GM23338 (cell line): ENCODE measurements at regions not wholly inside any gene's neighbourhood (a gene's known extent, or its start where the extent isn't known, plus 50 kb on each side); places are given as distances from the start of the nearest gene placed in this dataset.

Experiments used
- ATAC-seq: fragments of 200-7000 bp; cut with Tn5 transposase; 3 replicates; pipeline ENCODE4 v1.9.1; 2020
- DNase-seq: peaks from one replicate; pipeline ENCODE4 v3.0.0-alpha.2; 2015; ENCODE audit warnings: low spot score
- H2AFZ ChIP-seq: fragments of 200-600 bp; sonication (generic); 2 replicates; pipeline ENCODE4 v1.8.0; 2016; ENCODE audit warnings: antibody characterized with exemption, mild to moderate bottlenecking, moderate library complexity
- H3F3A ChIP-seq: fragments of 200-600 bp; sonication (generic); replicated peaks from 2 replicates; pipeline ENCODE4 v1.8.0; 2017; ENCODE audit warnings: antibody characterized with exemption, mixed run types, low read depth
- H3K27ac ChIP-seq: fragments of 200-600 bp; sonication (generic); 2 replicates; pipeline ENCODE4 v1.6.1; 2016; ENCODE audit warnings: low read depth
- H3K27me3 ChIP-seq: fragments of 200-600 bp; sonication (generic); 2 replicates; pipeline ENCODE4 v1.8.0; 2016; ENCODE audit warnings: mild to moderate bottlenecking, mixed run types, moderate library complexity; ENCODE audit not compliant: insufficient read depth
- H3K36me3 ChIP-seq: fragments of 200-600 bp; sonication (generic); 2 replicates; pipeline ENCODE4 v1.8.0; 2016; ENCODE audit warnings: mild to moderate bottlenecking; ENCODE audit not compliant: insufficient read depth
- H3K4me1 ChIP-seq: fragments of 200-600 bp; sonication (generic); 2 replicates; pipeline ENCODE4 v1.8.0; 2016; ENCODE audit warnings: mild to moderate bottlenecking, moderate library complexity; ENCODE audit not compliant: insufficient read depth
- H3K4me2 ChIP-seq: fragments of 200-600 bp; sonication (generic); 2 replicates; pipeline ENCODE4 v1.7.1; 2017; ENCODE audit warnings: mixed run types
- H3K4me3 ChIP-seq: fragments of 200-600 bp; sonication (generic); 2 replicates; pipeline ENCODE4 v1.6.1; 2016; ENCODE audit warnings: mixed run types
- H3K79me2 ChIP-seq: fragments of 200-600 bp; sonication (generic); replicated peaks from 2 replicates; pipeline ENCODE4 v1.8.0; 2017; ENCODE audit warnings: mild to moderate bottlenecking; ENCODE audit not compliant: insufficient read depth
- H3K9me2 ChIP-seq: fragments of 200-600 bp; sonication (generic); 2 replicates; pipeline ENCODE4 v1.8.0; 2017; ENCODE audit not compliant: insufficient read depth
- H4K20me1 ChIP-seq: fragments of 200-600 bp; sonication (generic); replicated peaks from 2 replicates; pipeline ENCODE4 v1.8.0; 2017; ENCODE audit warnings: mild to moderate bottlenecking; ENCODE audit not compliant: insufficient read depth
- H3K27ac Mint-ChIP-seq: 2 replicates; pipeline ENCODE4 v1.8.0; 2020; ENCODE audit warnings: inconsistent platforms, mild to moderate bottlenecking, moderate library complexity, mixed read lengths
- H3K27me3 Mint-ChIP-seq: 3 replicates; pipeline ENCODE4 v1.8.0; 2022; ENCODE audit warnings: low read depth, mild to moderate bottlenecking, moderate library complexity, mixed read lengths, inconsistent platforms; ENCODE audit not compliant: insufficient read depth, poor library complexity
- H3K36me3 Mint-ChIP-seq: 3 replicates; pipeline ENCODE4 v1.8.0; 2021; ENCODE audit warnings: low read depth, mild to moderate bottlenecking, inconsistent platforms, moderate library complexity, mixed read lengths
- H3K4me1 Mint-ChIP-seq: 3 replicates; pipeline ENCODE4 v1.8.0; 2020; ENCODE audit warnings: mild to moderate bottlenecking, inconsistent platforms, mixed read lengths
- H3K4me3 Mint-ChIP-seq: 3 replicates; pipeline ENCODE4 v1.8.0; 2021; ENCODE audit warnings: moderate library complexity, mild to moderate bottlenecking, inconsistent platforms, mixed read lengths
- H3K9me3 Mint-ChIP-seq: 3 replicates; pipeline ENCODE4 v1.8.0; 2020; ENCODE audit warnings: moderate library complexity, mild to moderate bottlenecking, inconsistent platforms, mixed read lengths
- CREB1 ChIP-seq: fragments of 250-450 bp; sonication (Bioruptor Pico); IDR thresholded peaks from 2 replicates; pipeline ENCODE4 v1.5.0; 2020; ENCODE audit warnings: low read depth, mild to moderate bottlenecking, moderate library complexity
- EZH2 ChIP-seq: fragments of 200-600 bp; sonication (generic); IDR thresholded peaks from one replicate; pipeline ENCODE4 v1.8.0; 2017; ENCODE audit warnings: antibody characterized with exemption, mild to moderate bottlenecking, low read depth; ENCODE audit not compliant: unreplicated experiment
- EZH2phosphoT487 ChIP-seq: fragments of 200-600 bp; sonication (generic); IDR thresholded peaks from one replicate; pipeline ENCODE4 v1.8.1; 2018; ENCODE audit warnings: antibody characterized with exemption; ENCODE audit not compliant: unreplicated experiment
- JUNB ChIP-seq: IDR thresholded peaks from one replicate; pipeline ENCODE4 v1.6.1; 2016; ENCODE audit warnings: antibody characterized with exemption; ENCODE audit not compliant: unreplicated experiment
- NANOG ChIP-seq: IDR thresholded peaks from 2 replicates; pipeline ENCODE4 v1.6.1; 2016; ENCODE audit warnings: antibody characterized with exemption, borderline replicate concordance
- POLR2AphosphoS5 ChIP-seq: IDR thresholded peaks from 2 replicates; pipeline ENCODE4 v1.6.1; 2016; ENCODE audit warnings: antibody characterized with exemption, low read depth
- STAT1 ChIP-seq: IDR thresholded peaks from one replicate; pipeline ENCODE4 v1.6.1; 2016; ENCODE audit warnings: antibody characterized with exemption; ENCODE audit not compliant: unreplicated experiment
- ZNF114 ChIP-seq: fragments of 250-450 bp; sonication (Bioruptor Pico); IDR thresholded peaks from 2 replicates; pipeline ENCODE4 v1.5.0; 2020; ENCODE audit warnings: mild to moderate bottlenecking, moderate library complexity
- ZNF331 ChIP-seq: fragments of 250-450 bp; sonication (Bioruptor Pico); IDR thresholded peaks from 2 replicates; pipeline ENCODE4 v1.5.0; 2020; ENCODE audit warnings: low read depth, mild to moderate bottlenecking, moderate library complexity
- TF ChIP-seq, protein P1 (sequence below), 2 experiments: fragments of 200-600 bp in 1 of 2; sonication (generic) in 1 of 2; conservative IDR thresholded peaks; 2 replicates each; pipeline versions ENCODE4 v1.5.1 to v1.6.1; 2016 to 2017; ENCODE audit warnings: antibody characterized with exemption in 2 of 2, low read depth in 2 of 2, mild to moderate bottlenecking in 2 of 2, moderate library complexity in 1 of 2
- TF ChIP-seq, protein P2 (sequence below): fragments of 250-450 bp; sonication (Bioruptor Pico); IDR thresholded peaks from 2 replicates; pipeline ENCODE4 v1.5.0; 2020; ENCODE audit warnings: mild to moderate bottlenecking, moderate library complexity
- TF ChIP-seq, protein P3 (sequence below): IDR thresholded peaks from 2 replicates; pipeline ENCODE4 v1.6.1; 2016; ENCODE audit warnings: antibody characterized with exemption
- TF ChIP-seq, protein P4 (sequence below): IDR thresholded peaks from one replicate; pipeline ENCODE4 v1.6.1; 2018; ENCODE audit warnings: antibody characterized with exemption; ENCODE audit not compliant: unreplicated experiment

DNA sequence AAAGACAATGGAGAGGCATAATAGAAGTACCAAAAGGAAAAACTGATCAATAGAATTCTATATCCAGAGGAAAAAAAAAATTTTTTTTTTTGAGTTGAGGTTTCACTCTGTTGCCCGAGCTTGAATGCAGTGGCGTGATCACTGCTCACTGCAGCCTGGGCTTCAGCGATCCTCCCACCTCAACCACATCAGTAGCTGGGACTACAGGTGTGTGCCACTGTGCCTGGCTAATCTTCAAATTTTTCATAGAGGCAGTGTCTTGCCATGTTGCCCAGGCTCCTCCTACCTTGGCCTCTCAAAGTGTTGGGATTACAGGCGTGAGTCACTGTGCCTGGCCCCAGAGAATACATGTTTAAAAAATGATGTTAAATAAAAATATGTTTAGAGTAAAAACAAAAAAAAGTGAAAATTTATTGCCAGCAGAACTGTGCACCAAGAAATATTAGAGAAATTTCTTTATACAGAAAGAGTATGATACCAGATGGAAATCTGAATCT, 154.3 kb upstream of the ZBTB20 start:
- Histone ChIP-seq H3K4me2 (no peak overlapping the region), H3K27me3 (no peaks in the 10 kb centered on the region), H3K4me3 (no peak overlapping the region), H3F3A (no peaks in the 10 kb centered on the region), H2AFZ (no peak overlapping the region), H3K9me2 (peaks cover under 1% of the 10 kb centered on the region; the same call in 1 of the 2 replicates), H3K79me2 (no peaks in the 10 kb centered on the region), H4K20me1 (no peaks in the 10 kb centered on the region), H3K27ac (no peak overlapping the region), H3K36me3 (no peaks in the 10 kb centered on the region), H3K4me1 (no peaks in the 10 kb centered on the region)
- Mint-ChIP-seq H3K4me3 (no peak overlapping the region), H3K9me3 (no peaks in the 10 kb centered on the region), H3K4me1 (no peaks in the 10 kb centered on the region; the same call in 2 of the 3 replicates), H3K36me3 (no peaks in the 10 kb centered on the region), H3K27ac (no peak overlapping the region), H3K27me3 (no peaks in the 10 kb centered on the region)
- DNase-seq (no peak), ATAC-seq (no peak)
- TF ChIP-seq POLR2AphosphoS5 (no peak), EZH2 (no peak), ZNF331 (CRISPR knock-in tag) (no peak), NANOG (no peak), JUNB (no peak), EZH2phosphoT487 (no peak), ZNF114 (no peak), STAT1 (no peak), CREB1 (CRISPR knock-in tag) (no peak)
- TF ChIP-seq, protein P1, sequence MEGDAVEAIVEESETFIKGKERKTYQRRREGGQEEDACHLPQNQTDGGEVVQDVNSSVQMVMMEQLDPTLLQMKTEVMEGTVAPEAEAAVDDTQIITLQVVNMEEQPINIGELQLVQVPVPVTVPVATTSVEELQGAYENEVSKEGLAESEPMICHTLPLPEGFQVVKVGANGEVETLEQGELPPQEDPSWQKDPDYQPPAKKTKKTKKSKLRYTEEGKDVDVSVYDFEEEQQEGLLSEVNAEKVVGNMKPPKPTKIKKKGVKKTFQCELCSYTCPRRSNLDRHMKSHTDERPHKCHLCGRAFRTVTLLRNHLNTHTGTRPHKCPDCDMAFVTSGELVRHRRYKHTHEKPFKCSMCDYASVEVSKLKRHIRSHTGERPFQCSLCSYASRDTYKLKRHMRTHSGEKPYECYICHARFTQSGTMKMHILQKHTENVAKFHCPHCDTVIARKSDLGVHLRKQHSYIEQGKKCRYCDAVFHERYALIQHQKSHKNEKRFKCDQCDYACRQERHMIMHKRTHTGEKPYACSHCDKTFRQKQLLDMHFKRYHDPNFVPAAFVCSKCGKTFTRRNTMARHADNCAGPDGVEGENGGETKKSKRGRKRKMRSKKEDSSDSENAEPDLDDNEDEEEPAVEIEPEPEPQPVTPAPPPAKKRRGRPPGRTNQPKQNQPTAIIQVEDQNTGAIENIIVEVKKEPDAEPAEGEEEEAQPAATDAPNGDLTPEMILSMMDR (conservative IDR thresholded peaks at IDR 0.05; ENCODE audit: low read depth in 2 of 2): no peak
- TF ChIP-seq, protein P2, sequence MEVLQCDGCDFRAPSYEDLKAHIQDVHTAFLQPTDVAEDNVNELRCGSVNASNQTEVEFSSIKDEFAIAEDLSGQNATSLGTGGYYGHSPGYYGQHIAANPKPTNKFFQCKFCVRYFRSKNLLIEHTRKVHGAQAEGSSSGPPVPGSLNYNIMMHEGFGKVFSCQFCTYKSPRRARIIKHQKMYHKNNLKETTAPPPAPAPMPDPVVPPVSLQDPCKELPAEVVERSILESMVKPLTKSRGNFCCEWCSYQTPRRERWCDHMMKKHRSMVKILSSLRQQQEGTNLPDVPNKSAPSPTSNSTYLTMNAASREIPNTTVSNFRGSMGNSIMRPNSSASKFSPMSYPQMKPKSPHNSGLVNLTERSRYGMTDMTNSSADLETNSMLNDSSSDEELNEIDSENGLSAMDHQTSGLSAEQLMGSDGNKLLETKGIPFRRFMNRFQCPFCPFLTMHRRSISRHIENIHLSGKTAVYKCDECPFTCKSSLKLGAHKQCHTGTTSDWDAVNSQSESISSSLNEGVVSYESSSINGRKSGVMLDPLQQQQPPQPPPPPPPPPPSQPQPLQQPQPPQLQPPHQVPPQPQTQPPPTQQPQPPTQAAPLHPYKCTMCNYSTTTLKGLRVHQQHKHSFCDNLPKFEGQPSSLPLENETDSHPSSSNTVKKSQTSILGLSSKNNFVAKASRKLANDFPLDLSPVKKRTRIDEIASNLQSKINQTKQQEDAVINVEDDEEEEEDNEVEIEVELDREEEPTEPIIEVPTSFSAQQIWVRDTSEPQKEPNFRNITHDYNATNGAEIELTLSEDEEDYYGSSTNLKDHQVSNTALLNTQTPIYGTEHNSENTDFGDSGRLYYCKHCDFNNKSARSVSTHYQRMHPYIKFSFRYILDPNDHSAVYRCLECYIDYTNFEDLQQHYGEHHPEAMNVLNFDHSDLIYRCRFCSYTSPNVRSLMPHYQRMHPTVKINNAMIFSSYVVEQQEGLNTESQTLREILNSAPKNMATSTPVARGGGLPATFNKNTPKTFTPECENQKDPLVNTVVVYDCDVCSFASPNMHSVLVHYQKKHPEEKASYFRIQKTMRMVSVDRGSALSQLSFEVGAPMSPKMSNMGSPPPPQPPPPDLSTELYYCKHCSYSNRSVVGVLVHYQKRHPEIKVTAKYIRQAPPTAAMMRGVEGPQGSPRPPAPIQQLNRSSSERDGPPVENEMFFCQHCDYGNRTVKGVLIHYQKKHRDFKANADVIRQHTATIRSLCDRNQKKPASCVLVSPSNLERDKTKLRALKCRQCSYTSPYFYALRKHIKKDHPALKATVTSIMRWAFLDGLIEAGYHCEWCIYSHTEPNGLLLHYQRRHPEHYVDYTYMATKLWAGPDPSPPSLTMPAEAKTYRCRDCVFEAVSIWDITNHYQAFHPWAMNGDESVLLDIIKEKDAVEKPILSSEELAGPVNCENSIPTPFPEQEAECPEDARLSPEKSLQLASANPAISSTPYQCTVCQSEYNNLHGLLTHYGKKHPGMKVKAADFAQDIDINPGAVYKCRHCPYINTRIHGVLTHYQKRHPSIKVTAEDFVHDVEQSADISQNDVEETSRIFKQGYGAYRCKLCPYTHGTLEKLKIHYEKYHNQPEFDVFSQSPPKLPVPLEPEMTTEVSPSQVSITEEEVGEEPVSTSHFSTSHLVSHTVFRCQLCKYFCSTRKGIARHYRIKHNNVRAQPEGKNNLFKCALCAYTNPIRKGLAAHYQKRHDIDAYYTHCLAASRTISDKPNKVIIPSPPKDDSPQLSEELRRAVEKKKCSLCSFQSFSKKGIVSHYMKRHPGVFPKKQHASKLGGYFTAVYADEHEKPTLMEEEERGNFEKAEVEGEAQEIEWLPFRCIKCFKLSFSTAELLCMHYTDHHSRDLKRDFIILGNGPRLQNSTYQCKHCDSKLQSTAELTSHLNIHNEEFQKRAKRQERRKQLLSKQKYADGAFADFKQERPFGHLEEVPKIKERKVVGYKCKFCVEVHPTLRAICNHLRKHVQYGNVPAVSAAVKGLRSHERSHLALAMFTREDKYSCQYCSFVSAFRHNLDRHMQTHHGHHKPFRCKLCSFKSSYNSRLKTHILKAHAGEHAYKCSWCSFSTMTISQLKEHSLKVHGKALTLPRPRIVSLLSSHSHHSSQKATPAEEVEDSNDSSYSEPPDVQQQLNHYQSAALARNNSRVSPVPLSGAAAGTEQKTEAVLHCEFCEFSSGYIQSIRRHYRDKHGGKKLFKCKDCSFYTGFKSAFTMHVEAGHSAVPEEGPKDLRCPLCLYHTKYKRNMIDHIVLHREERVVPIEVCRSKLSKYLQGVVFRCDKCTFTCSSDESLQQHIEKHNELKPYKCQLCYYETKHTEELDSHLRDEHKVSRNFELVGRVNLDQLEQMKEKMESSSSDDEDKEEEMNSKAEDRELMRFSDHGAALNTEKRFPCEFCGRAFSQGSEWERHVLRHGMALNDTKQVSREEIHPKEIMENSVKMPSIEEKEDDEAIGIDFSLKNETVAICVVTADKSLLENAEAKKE (CRISPR knock-in tag): no peak
- TF ChIP-seq, protein P3, sequence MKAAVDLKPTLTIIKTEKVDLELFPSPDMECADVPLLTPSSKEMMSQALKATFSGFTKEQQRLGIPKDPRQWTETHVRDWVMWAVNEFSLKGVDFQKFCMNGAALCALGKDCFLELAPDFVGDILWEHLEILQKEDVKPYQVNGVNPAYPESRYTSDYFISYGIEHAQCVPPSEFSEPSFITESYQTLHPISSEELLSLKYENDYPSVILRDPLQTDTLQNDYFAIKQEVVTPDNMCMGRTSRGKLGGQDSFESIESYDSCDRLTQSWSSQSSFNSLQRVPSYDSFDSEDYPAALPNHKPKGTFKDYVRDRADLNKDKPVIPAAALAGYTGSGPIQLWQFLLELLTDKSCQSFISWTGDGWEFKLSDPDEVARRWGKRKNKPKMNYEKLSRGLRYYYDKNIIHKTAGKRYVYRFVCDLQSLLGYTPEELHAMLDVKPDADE: no peak
- TF ChIP-seq, protein P4, sequence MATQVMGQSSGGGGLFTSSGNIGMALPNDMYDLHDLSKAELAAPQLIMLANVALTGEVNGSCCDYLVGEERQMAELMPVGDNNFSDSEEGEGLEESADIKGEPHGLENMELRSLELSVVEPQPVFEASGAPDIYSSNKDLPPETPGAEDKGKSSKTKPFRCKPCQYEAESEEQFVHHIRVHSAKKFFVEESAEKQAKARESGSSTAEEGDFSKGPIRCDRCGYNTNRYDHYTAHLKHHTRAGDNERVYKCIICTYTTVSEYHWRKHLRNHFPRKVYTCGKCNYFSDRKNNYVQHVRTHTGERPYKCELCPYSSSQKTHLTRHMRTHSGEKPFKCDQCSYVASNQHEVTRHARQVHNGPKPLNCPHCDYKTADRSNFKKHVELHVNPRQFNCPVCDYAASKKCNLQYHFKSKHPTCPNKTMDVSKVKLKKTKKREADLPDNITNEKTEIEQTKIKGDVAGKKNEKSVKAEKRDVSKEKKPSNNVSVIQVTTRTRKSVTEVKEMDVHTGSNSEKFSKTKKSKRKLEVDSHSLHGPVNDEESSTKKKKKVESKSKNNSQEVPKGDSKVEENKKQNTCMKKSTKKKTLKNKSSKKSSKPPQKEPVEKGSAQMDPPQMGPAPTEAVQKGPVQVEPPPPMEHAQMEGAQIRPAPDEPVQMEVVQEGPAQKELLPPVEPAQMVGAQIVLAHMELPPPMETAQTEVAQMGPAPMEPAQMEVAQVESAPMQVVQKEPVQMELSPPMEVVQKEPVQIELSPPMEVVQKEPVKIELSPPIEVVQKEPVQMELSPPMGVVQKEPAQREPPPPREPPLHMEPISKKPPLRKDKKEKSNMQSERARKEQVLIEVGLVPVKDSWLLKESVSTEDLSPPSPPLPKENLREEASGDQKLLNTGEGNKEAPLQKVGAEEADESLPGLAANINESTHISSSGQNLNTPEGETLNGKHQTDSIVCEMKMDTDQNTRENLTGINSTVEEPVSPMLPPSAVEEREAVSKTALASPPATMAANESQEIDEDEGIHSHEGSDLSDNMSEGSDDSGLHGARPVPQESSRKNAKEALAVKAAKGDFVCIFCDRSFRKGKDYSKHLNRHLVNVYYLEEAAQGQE: no peak
